ENCODE measurements at regions not wholly inside any gene's neighbourhood (a gene's known extent, or its start where the extent isn't known, plus 50 kb on each side); places are given as distances from the start of the nearest gene placed in this dataset.

DNA sequence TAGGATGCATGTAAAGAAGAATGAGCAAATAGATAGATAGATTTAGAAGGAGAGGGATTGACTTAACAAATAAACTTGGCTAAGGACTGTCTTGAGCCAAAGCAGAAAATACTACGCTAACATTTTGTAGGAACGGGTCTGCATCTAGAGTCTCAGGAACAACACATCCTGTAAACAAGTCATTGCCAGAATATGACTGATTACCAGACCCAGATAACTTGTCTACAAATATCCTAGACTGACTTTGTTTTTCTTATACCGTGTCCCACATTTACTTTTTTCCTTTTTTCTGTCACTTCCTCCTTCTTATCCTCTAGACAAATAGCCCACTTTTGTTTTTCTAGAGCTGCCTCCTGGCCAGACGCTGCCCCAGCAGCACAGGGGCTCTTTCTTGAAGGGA lies 393.6 kb downstream of the PDGFC start:
- Histone ChIP-seq H3K4me1 (no peaks in the 10 kb centered on the region), H3K9ac (no peak overlapping the region), H4K20me1 (no peaks in the 10 kb centered on the region), H3K4me3 (no peak overlapping the region), H3K36me3 (no peaks in the 10 kb centered on the region), H3K27me3 (no peaks in the 10 kb centered on the region), H3K27ac (no peak overlapping the region), H3K9me3 (no peaks in the 10 kb centered on the region), H3K4me2 (no peak overlapping the region)
- TF ChIP-seq Cebpa-rat (IDR thresholded peaks at IDR 0.05) = no peak

DNA sequence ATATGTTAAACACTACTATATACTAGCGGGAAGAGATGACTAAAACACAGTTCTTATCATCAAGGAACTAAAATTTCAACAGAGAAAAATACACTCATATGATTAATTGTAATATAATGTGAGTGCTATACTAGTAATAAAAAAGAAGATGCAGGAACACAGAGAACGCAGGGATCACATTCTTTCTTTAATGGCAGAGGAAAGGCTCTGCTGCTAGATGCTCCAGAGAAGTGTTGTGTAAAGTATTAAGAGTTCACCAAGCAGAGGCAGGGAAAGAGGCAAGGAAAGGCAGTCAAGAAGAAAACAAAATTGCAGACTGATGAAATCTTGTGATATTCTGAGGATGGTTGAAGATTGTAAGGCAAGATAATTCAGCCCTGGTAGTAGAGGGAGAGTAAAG lies 394.7 kb downstream of the PDGFC start:
- TF ChIP-seq Cebpa-rat (IDR thresholded peaks at IDR 0.05) = no peak
- H3K27me3 ChIP-seq = no peaks in the 10 kb centered on the region

DNA sequence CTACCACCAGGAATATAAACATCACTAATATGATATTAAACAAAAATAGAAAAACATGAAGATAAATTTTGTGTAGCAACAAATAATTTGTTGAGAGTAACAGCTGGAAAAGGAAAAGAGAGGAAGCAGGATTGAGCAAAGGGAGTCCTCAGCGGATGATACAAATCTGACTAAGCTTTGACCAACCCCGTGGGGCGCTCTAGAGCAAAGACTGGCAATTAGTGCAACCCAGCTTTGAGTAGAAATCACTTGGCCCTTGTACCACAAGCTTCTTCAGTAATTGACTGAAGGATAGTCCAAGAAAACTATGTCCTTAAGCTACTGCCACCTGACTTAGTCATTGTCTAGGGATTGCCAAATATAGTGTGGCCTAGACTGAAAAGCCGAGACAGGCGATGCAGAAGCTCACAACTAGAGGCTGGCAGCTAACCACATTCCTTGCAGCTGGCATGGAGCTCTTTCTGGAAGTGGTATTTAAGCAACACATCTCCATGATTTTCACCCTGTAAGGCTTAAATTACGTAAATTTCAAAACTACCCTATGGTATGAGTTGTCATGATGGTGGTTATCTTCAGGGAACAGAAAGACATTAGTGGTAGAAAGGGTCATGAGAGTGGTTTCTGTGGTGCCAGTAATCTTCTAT lies 396.0 kb downstream of the PDGFC start:
- Histone ChIP-seq H3K4me3 (no peak overlapping the region), H3K27ac (no peak overlapping the region), H4K20me1 (no peaks in the 10 kb centered on the region), H3K4me2 (no peak overlapping the region), H3K4me1 (no peaks in the 10 kb centered on the region), H3K27me3 (no peaks in the 10 kb centered on the region), H3K9ac (no peak overlapping the region), H3K9me3 (no peaks in the 10 kb centered on the region), H3K36me3 (no peaks in the 10 kb centered on the region)
- TF ChIP-seq Cebpa-rat (IDR thresholded peaks at IDR 0.05) = no peak

More for the DNA sequence above, 394.7 kb downstream of the PDGFC start:
- Histone ChIP-seq H3K4me2 (no peak overlapping the region), H4K20me1 (no peaks in the 10 kb centered on the region), H3K4me3 (no peak overlapping the region), H3K27ac (no peak overlapping the region), H3K4me1 (no peaks in the 10 kb centered on the region), H3K9ac (no peak overlapping the region), H3K9me3 (no peaks in the 10 kb centered on the region), H3K36me3 (no peaks in the 10 kb centered on the region)

DNA sequence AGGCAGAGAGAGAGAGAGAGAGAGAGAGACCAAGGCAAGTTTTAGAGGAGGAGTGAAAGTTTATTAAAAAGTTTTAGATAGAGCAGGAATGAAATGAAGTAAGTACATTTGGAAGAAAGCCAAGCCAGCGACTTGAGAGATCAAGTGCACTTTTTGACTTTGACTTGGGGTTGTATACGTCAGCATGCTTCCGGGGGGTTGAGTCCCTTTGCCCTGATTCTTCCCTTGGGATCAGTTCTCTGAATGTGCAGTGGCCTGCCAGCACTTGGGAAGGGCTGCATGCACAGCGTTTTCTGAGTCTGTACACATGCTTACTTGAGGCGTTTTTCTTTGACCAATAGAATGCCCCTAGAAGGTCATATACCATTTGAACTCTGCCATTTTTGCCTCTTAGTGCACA lies 400.5 kb downstream of the PDGFC start:
- Histone ChIP-seq H3K4me3 (no peak overlapping the region), H3K4me2 (no peak overlapping the region), H3K27me3 (no peaks in the 10 kb centered on the region), H3K36me3 (no peaks in the 10 kb centered on the region), H3K9me3 (no peaks in the 10 kb centered on the region), H3K4me1 (no peaks in the 10 kb centered on the region), H3K27ac (no peak overlapping the region), H4K20me1 (no peaks in the 10 kb centered on the region), H3K9ac (no peak overlapping the region)
- no peak for TF ChIP-seq Cebpa-rat (IDR thresholded peaks at IDR 0.05)

DNA sequence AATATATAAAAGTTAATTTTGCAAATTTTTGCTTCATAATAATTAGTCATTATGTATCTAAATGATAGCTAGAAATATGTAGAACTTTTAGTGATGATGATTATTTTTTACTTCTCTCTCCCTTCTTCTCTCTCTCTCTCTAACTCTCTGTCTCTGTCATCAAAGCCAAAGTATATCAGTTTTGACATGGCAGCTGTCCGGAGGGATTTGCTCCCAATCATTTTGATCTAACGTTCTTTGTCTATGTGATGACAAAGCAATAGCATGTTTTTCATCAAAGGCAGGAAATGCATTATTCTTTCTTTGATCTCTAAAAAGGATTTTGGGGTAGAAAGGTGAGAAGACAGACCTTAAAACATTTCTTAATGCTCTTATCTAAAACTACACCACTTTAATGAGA lies 402.1 kb downstream of the PDGFC start:
- Histone ChIP-seq H3K9me3 (no peaks in the 10 kb centered on the region), H3K4me3 (no peak overlapping the region), H3K4me1 (no peaks in the 10 kb centered on the region), H4K20me1 (no peaks in the 10 kb centered on the region), H3K4me2 (no peak overlapping the region), H3K36me3 (no peaks in the 10 kb centered on the region), H3K27me3 (no peaks in the 10 kb centered on the region), H3K27ac (no peak overlapping the region), H3K9ac (no peak overlapping the region)
- TF ChIP-seq Cebpa-rat (IDR thresholded peaks at IDR 0.05) = no peak

DNA sequence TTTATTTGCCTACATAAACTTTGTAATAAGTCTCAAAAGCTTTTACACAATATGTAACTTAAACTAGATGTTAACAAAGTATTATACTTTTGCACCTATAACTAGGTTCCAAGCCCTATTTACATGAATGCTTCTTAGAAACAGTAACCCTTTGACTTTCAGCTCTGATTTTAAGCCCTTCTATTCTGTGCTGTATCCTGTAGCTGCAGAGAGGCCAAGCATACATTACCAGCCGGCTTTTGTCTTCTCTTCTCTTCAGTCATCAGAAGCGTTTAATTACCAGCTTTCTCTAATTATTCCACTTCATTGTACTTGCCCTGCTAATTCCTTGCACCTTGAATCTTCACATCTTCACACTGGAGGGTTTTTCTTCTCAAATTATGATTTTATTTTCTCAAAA lies 403.1 kb downstream of the PDGFC start:
- TF ChIP-seq Cebpa-rat (IDR thresholded peaks at IDR 0.05) = no peak
- H3K9me3 ChIP-seq = no peaks in the 10 kb centered on the region
- H3K4me2 ChIP-seq = no peak overlapping the region
- no peaks in the 10 kb centered on the region for H3K36me3 ChIP-seq
- no peaks in the 10 kb centered on the region for H3K27me3 ChIP-seq
- H3K9ac ChIP-seq = no peak overlapping the region
- no peaks in the 10 kb centered on the region for H3K4me1 ChIP-seq
- no peak overlapping the region for H3K4me3 ChIP-seq
- H3K27ac ChIP-seq = no peak overlapping the region
- no peaks in the 10 kb centered on the region for H4K20me1 ChIP-seq

DNA sequence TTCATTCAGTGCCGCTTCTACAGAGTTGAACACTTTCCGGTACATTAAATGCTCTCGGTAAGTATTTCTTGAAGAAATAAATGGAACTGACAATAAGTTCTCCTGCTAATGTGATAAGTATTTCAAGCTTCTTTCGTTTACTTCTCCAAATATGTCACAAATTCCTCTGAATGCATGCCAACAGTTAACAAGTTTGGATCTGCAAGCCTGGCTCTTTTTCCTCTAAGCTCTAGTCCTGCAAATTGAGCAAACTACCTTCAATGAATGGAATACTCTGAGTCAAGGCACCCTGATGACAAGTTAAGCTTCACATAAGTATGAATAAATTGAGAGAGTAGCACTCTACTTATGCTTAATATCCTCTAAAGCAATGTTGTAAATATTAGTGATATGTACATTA lies 403.6 kb downstream of the PDGFC start:
- Histone ChIP-seq H4K20me1 (no peaks in the 10 kb centered on the region), H3K9me3 (no peaks in the 10 kb centered on the region), H3K4me3 (no peak overlapping the region)

DNA sequence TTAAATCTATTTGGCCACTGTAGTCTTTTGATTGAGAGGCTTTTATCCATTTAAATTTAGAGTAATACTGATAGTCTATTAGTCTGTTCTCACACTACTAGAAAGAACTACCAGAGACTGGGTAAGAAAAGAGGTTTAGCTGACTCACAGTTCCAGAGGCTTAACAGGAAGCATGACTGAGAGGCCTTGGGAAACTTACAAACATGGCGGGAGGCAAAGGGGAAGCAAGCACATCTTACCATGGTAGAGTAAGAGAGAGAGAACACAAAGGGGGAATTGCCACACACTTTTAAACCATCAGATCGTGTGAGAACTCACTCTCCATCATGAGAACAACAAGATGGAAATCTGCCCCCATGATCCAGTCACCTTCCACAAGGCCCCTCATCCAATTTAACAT lies 410.9 kb downstream of the PDGFC start:
- H3K4me1 ChIP-seq = peaks cover 5% of the 10 kb centered on the region; the same call in 1 of the 2 replicates
- H3K4me3 ChIP-seq = no peak overlapping the region
- no peaks in the 10 kb centered on the region for H3K36me3 ChIP-seq
- H3K4me2 ChIP-seq = no peak overlapping the region
- no peak overlapping the region for H3K9ac ChIP-seq
- no peak for TF ChIP-seq Cebpa-rat (IDR thresholded peaks at IDR 0.05)
- H3K27ac ChIP-seq = no peak overlapping the region
- no peaks in the 10 kb centered on the region for H3K9me3 ChIP-seq
- H4K20me1 ChIP-seq = no peaks in the 10 kb centered on the region
- no peaks in the 10 kb centered on the region; the same call in 1 of the 2 replicates for H3K27me3 ChIP-seq

More for the DNA sequence above, 403.6 kb downstream of the PDGFC start:
- Histone ChIP-seq H3K4me1 (no peaks in the 10 kb centered on the region), H3K27ac (no peak overlapping the region), H3K4me2 (no peak overlapping the region), H3K9ac (no peak overlapping the region), H3K27me3 (no peaks in the 10 kb centered on the region), H3K36me3 (no peaks in the 10 kb centered on the region)
- TF ChIP-seq Cebpa-rat (IDR thresholded peaks at IDR 0.05) = no peak

DNA sequence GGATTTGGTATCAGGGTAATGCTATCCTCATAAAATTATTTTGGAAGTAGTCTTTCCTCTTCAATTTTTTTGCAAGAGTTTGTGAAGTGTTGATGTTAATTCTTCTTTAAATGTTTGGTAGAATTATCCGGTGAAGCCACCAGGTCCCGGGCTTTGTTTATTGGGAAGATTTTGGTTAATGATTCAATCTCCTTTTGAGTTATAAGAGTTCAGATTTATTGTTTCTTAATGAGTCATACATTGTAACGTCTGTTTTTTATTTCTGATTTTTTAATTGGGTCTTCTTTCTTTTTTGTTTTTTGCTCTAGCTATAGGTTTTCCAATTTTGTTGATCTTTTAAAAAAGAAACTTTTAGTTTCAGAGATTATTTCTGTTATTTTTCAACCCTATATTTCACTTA lies 412.3 kb downstream of the PDGFC start:
- no peak overlapping the region for H3K4me2 ChIP-seq
- no peaks in the 10 kb centered on the region for H3K9me3 ChIP-seq
- no peak overlapping the region for H3K9ac ChIP-seq

DNA sequence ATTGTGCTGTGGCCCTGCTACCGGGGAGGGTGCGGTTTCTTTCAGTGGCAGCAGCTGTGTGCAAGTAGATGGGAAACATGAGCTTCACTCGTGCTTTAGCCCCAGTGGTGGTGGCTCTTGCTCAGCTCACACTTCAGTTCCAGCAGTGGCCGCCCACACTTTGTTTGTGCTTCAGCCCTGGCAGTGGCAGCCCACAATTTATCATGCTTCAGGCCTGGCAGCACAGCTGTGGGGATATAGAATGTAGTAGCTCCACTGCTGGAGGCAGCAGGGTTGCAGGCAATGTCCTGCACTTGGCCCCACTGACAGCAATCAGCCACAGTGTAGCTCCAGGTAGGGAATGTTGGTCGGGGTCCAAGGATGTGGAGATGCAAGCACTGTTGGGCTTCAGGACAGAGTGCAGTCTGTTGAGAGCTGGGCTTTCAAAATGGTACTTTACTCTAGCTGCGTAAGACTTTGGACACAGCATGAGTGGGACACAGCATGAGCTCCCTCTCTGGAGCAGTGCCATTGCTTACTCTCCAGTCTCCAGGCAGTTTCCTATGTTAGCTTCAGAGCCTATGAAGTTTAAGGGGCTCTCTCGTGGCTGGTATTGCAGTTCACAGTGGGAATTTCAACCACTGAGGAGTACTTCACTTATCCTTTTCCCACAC lies 413.1 kb downstream of the PDGFC start:
- Histone ChIP-seq H3K27ac (no peak overlapping the region), H3K36me3 (no peaks in the 10 kb centered on the region), H4K20me1 (no peaks in the 10 kb centered on the region), H3K27me3 (no peaks in the 10 kb centered on the region; the same call in 1 of the 2 replicates), H3K4me2 (no peak overlapping the region), H3K4me3 (no peak overlapping the region), H3K9ac (no peak overlapping the region), H3K4me1 (peaks cover 5% of the 10 kb centered on the region; the same call in 1 of the 2 replicates), H3K9me3 (no peaks in the 10 kb centered on the region)
- no peak for TF ChIP-seq Cebpa-rat (IDR thresholded peaks at IDR 0.05)

More for the DNA sequence above, 412.3 kb downstream of the PDGFC start:
- TF ChIP-seq Cebpa-rat (IDR thresholded peaks at IDR 0.05) = no peak
- Histone ChIP-seq H3K36me3 (no peaks in the 10 kb centered on the region), H3K27me3 (no peaks in the 10 kb centered on the region; the same call in 1 of the 2 replicates), H3K4me1 (peaks cover 5% of the 10 kb centered on the region; the same call in 1 of the 2 replicates), H4K20me1 (no peaks in the 10 kb centered on the region), H3K27ac (no peak overlapping the region), H3K4me3 (no peak overlapping the region)

Measured in BLaER1 (cell line).